ENCODE measurements at regions not wholly inside any gene's neighbourhood (a gene's known extent, or its start where the extent isn't known, plus 50 kb on each side); places are given as distances from the start of the nearest gene placed in this dataset.
A peak's percentile ranks its signal among the peaks of the same experiment; 100 is the strongest.
"Not testable (repeated sequence)": the region's sequence is repeated elsewhere in the genome, so short reads cannot be mapped to it uniquely, and the experiment has no call there.

- no peaks in the 10 kb centered on the region for H3K4me1 ChIP-seq
- no peaks in the 10 kb centered on the region for H3K9me3 ChIP-seq
- WGBS, 2 donors, result 44 to 45% methylated on average over 6 of the region's 6 CpGs
- DNase-seq (ENCODE audit: low spot score in 2 of 2), result no peak
- peaks cover 0 to 11% of the 10 kb centered on the region in 2 donors for H3K27me3 ChIP-seq
- H3K36me3 ChIP-seq, result no peaks in the 10 kb centered on the region
- no peak for TF ChIP-seq EP300 (IDR thresholded peaks at IDR 0.05)
- TF ChIP-seq CTCF (IDR thresholded peaks at IDR 0.05), result peak; percentile 16 to 46 (median 24)
- no peak overlapping the region for H3K27ac ChIP-seq
- H3K4me3 ChIP-seq, result no peak overlapping the region
These were observed 369.7 kb downstream of the RRAGC start for GRCh38 chr1:38489844-38490270.

- H3K4me3 ChIP-seq, result no peak overlapping the region
- H3K27ac ChIP-seq, result no peak overlapping the region
- TF ChIP-seq CTCF (IDR thresholded peaks at IDR 0.05) (no peak), POLR2A (IDR thresholded peaks at IDR 0.05) (no peak), EP300 (IDR thresholded peaks at IDR 0.05) (no peak)
- no peaks in the 10 kb centered on the region for H3K9me3 ChIP-seq
- H3K4me1 ChIP-seq, result no peaks in the 10 kb centered on the region
- no peak for DNase-seq (ENCODE audit: low spot score in 2 of 2)
- H3K36me3 ChIP-seq, result no peaks in the 10 kb centered on the region
- WGBS, 2 donors, result 91% methylated on average over 6 of the region's 6 CpGs
- H3K27me3 ChIP-seq, result peaks cover 0 to 11% of the 10 kb centered on the region in 2 donors
These were observed 371.2 kb downstream of the RRAGC start for GRCh38 chr1:38488162-38488898.

GRCh38 chr1:38487396-38487795 is 372.2 kb downstream of the RRAGC start:
- H3K27ac ChIP-seq, result no peak overlapping the region
- H3K4me3 ChIP-seq, result no peak overlapping the region
- peaks cover 0 to 11% of the 10 kb centered on the region in 2 donors for H3K27me3 ChIP-seq
- no peaks in the 10 kb centered on the region for H3K4me1 ChIP-seq
- H3K9me3 ChIP-seq, result no peaks in the 10 kb centered on the region
- no peaks in the 10 kb centered on the region for H3K36me3 ChIP-seq
- no peak for TF ChIP-seq POLR2A (IDR thresholded peaks at IDR 0.05)
- TF ChIP-seq CTCF (IDR thresholded peaks at IDR 0.05), result no peak
- no peak for TF ChIP-seq EP300 (IDR thresholded peaks at IDR 0.05)
- no peak for DNase-seq (ENCODE audit: low spot score in 2 of 2)
- 78 to 86% methylated on average over 16 of the region's 16 CpGs for WGBS, 2 donors

GRCh38 chr1:38486085-38486484 is 373.5 kb downstream of the RRAGC start:
- WGBS, 2 donors, result 46 to 49% methylated on average over 5 of the region's 5 CpGs
- Histone ChIP-seq H3K27ac (no peak overlapping the region), H3K27me3 (peaks cover 0 to 11% of the 10 kb centered on the region in 2 donors), H3K4me3 (no peak overlapping the region), H3K36me3 (no peaks in the 10 kb centered on the region), H3K9me3 (no peaks in the 10 kb centered on the region), H3K4me1 (no peaks in the 10 kb centered on the region)
- TF ChIP-seq EP300 (IDR thresholded peaks at IDR 0.05) (no peak), CTCF (IDR thresholded peaks at IDR 0.05) (no peak), POLR2A (IDR thresholded peaks at IDR 0.05) (no peak)
- no peak for DNase-seq (ENCODE audit: low spot score in 2 of 2)

GRCh38 chr1:38481871-38482826 is 377.4 kb downstream of the RRAGC start:
- DNase-seq (ENCODE audit: low spot score in 2 of 2), result no peak
- Histone ChIP-seq H3K9me3 (no peaks in the 10 kb centered on the region), H3K4me3 (no peak overlapping the region), H3K27ac (no peak overlapping the region), H3K36me3 (no peaks in the 10 kb centered on the region), H3K27me3 (no peaks in the 10 kb centered on the region), H3K4me1 (peaks cover 0 to under 1% (median 0%) of the 10 kb centered on the region in 4 donors)
- no peak for TF ChIP-seq CTCF (IDR thresholded peaks at IDR 0.05)
- no peak for TF ChIP-seq EP300 (IDR thresholded peaks at IDR 0.05)
- TF ChIP-seq POLR2A (IDR thresholded peaks at IDR 0.05), result no peak
- 79% methylated on average over 11 of the region's 11 CpGs for WGBS, 2 donors

- not testable (repeated sequence) for H3K27me3 ChIP-seq
These were observed 379.9 kb downstream of the RRAGC start for GRCh38 chr1:38479662-38480061.

More at GRCh38 chr1:38479662-38480061, 379.9 kb downstream of the RRAGC start:
- 77 to 94% methylated on average over 2 of the region's 2 CpGs for WGBS, 2 donors
- peaks cover 0 to 19% (median 2%) of the 10 kb centered on the region in 4 donors for H3K4me1 ChIP-seq
- not testable (repeated sequence) for DNase-seq (ENCODE audit: low spot score in 2 of 2); H3K36me3 ChIP-seq; H3K27ac ChIP-seq; H3K4me3 ChIP-seq; H3K9me3 ChIP-seq
